ENCODE measurements at regions not wholly inside any gene's neighbourhood (a gene's known extent, or its start where the extent isn't known, plus 50 kb on each side); places are given as distances from the start of the nearest gene placed in this dataset.

GRCh38 chr6:143564484-143565017 is 53.0 kb upstream of the FUCA2 start:
- DNase-seq (ENCODE audit: low spot score) = no peak
- TF ChIP-seq, protein P1, sequence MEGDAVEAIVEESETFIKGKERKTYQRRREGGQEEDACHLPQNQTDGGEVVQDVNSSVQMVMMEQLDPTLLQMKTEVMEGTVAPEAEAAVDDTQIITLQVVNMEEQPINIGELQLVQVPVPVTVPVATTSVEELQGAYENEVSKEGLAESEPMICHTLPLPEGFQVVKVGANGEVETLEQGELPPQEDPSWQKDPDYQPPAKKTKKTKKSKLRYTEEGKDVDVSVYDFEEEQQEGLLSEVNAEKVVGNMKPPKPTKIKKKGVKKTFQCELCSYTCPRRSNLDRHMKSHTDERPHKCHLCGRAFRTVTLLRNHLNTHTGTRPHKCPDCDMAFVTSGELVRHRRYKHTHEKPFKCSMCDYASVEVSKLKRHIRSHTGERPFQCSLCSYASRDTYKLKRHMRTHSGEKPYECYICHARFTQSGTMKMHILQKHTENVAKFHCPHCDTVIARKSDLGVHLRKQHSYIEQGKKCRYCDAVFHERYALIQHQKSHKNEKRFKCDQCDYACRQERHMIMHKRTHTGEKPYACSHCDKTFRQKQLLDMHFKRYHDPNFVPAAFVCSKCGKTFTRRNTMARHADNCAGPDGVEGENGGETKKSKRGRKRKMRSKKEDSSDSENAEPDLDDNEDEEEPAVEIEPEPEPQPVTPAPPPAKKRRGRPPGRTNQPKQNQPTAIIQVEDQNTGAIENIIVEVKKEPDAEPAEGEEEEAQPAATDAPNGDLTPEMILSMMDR (IDR thresholded peaks at IDR 0.05; ENCODE audit: extremely low read depth, insufficient read depth, missing control alignments) = no peak
- in situ Hi-C loops (cut with MboI; ENCODE audit: low pct_unique_long_range_greater_than_20kb, low sequenced_read_pairs, unreplicated experiment) = loop anchor here (25.0 kb wide), 1 partner anchor 648 kb away; no protein-coding TSS in a partner anchor

GRCh38 chr6:143562143-143562542 is 50.6 kb upstream of the FUCA2 start:
- no peak for DNase-seq (ENCODE audit: low spot score)
- TF ChIP-seq, protein P1 (IDR thresholded peaks at IDR 0.05; ENCODE audit: extremely low read depth, insufficient read depth, missing control alignments) = no peak
- in situ Hi-C loops (cut with MboI; ENCODE audit: low pct_unique_long_range_greater_than_20kb, low sequenced_read_pairs, unreplicated experiment) = loop anchor here (25.0 kb wide), 1 partner anchor 650 kb away; no protein-coding TSS in a partner anchor
